ENCODE measurements at regions not wholly inside any gene's neighbourhood (a gene's known extent, or its start where the extent isn't known, plus 50 kb on each side); places are given as distances from the start of the nearest gene placed in this dataset.

DNA sequence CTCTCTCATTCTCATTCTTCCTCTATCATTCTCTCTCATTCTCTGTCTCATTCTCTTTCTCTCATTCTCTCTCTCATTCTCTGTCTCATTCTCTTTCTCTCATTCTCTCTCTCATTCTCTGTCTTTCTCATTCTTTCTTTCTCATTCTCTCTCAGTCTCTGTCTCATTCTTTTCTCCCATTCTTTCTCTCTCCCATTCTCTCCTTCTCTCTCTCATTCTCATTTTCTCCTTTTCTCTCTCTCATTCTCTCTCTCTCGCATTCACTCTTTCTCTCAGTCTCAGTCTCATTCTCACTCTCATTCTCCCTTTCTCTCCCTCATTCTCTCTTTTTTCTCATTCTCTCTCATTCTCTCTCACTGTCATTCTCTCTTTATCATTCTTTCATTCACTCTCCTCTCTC lies 152.0 kb upstream of the UQCRFS1 start:
- 95% methylated on average over 1 of the region's 1 CpG; no CpG with 5 or more reads in 1 of the 2 donors for WGBS, 2 donors (ENCODE audit: low coverage in 1 of 2)
- Histone ChIP-seq H3K4me1 (no peaks in the 10 kb centered on the region), H3K27me3 (peaks cover 22% of the 10 kb centered on the region), H3K27ac (no peak overlapping the region), H3K4me3 (no peak overlapping the region), H3K9me3 (peaks cover 1 to 10% (median 2%) of the 10 kb centered on the region in 3 donors), H3K36me3 (no peaks in the 10 kb centered on the region)
- TF ChIP-seq EP300 (IDR thresholded peaks at IDR 0.05) (no peak), POLR2A (IDR thresholded peaks at IDR 0.05) (no peak), POLR2AphosphoS5 (IDR thresholded peaks at IDR 0.05) (no peak)
- TF ChIP-seq, protein P1, sequence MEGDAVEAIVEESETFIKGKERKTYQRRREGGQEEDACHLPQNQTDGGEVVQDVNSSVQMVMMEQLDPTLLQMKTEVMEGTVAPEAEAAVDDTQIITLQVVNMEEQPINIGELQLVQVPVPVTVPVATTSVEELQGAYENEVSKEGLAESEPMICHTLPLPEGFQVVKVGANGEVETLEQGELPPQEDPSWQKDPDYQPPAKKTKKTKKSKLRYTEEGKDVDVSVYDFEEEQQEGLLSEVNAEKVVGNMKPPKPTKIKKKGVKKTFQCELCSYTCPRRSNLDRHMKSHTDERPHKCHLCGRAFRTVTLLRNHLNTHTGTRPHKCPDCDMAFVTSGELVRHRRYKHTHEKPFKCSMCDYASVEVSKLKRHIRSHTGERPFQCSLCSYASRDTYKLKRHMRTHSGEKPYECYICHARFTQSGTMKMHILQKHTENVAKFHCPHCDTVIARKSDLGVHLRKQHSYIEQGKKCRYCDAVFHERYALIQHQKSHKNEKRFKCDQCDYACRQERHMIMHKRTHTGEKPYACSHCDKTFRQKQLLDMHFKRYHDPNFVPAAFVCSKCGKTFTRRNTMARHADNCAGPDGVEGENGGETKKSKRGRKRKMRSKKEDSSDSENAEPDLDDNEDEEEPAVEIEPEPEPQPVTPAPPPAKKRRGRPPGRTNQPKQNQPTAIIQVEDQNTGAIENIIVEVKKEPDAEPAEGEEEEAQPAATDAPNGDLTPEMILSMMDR (IDR thresholded peaks at IDR 0.05): no peak
- ATAC-seq: no peak

DNA sequence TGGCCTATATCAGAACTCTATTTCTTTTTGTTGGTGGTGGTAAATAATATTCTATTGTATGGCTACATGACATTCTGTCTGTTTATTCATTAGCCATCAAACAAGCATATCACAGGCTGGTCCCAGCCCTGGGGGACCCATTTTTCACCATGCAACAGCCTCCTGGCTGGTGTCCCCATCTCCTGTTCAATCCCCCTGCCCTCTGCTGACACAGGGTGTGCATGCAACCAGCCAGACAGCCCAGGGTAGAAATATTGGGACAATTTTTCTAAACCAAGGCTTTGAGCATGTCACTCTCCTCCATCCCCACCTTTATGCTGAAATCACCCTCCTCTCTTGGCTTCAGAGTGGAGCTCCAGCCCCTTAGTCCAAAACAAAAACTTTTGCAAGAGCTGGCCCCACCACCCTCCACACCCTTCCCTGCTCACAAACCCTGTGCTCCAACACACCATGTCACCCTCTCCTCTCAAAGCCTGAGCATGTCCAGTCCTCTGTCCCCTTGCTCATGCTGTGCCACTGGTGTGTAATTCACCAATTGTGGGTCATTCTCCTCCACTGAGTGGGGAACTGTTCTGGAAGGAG lies 153.0 kb upstream of the UQCRFS1 start:
- TF ChIP-seq POLR2A (IDR thresholded peaks at IDR 0.05): no peak
- TF ChIP-seq, protein P1 (IDR thresholded peaks at IDR 0.05): no peak
- Histone ChIP-seq H3K4me1 (no peaks in the 10 kb centered on the region), H3K27me3 (peaks cover 22% of the 10 kb centered on the region), H3K4me3 (no peak overlapping the region), H3K36me3 (no peaks in the 10 kb centered on the region), H3K9me3 (peaks cover 1 to 10% (median 2%) of the 10 kb centered on the region in 3 donors), H3K27ac (no peak overlapping the region)
- ATAC-seq: no peak

DNA sequence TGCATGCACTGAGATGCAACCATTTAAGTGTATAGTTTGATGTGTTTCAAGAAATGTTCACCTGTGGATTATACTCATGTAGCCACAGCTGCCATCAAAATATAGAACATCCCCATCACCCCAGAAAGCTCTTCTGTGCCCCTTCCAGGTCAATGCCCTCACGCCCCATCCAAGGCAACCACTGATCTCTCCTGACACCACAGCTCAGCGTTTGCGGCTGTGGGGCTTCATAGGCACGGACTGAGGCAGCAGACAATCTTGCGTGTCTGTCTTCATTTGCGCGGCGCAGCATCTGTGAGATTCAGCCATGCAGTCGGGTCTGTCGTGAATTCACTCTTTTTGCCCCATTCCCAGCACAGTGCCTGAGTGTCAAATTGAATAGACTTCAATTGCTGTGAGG lies 153.8 kb upstream of the UQCRFS1 start:
- WGBS, 2 donors (ENCODE audit: low coverage in 1 of 2): 88% methylated on average over 10 of the region's 10 CpGs; no CpG with 5 or more reads in 1 of the 2 donors
- H3K36me3 ChIP-seq: no peaks in the 10 kb centered on the region
- H3K4me1 ChIP-seq: no peaks in the 10 kb centered on the region
- TF ChIP-seq POLR2A (IDR thresholded peaks at IDR 0.05): no peak
- no peak for TF ChIP-seq POLR2AphosphoS5 (IDR thresholded peaks at IDR 0.05)
- ATAC-seq: no peak
- H3K27me3 ChIP-seq: peaks cover 23% of the 10 kb centered on the region
- peaks cover under 1 to 9% (median 1%) of the 10 kb centered on the region in 3 donors for H3K9me3 ChIP-seq
- no peak overlapping the region for H3K4me3 ChIP-seq
- H3K27ac ChIP-seq: no peak overlapping the region

DNA sequence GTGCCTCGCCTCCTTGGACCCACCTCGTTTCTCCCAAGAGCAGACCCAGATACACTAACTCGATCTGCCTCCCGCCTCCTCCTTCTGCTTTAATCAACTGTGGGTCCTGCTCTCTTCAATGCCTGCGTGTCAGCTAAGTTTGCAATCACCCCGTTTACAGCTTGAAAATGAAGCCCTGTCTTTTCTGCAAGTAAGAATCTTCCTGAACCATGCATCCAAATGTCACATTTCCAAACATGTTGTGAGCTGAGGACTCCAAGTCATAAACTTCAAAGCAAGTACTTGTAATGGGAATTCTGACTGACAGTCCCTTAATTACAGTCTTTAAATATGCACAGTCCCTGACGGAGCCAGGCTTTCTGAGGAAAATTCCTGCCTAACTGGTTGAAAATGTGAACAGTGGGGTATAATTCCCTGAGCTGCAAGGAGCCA lies 154.9 kb upstream of the UQCRFS1 start:
- peaks cover 30% of the 10 kb centered on the region for H3K27me3 ChIP-seq
- 8 to 19% methylated on average over 7 of the region's 7 CpGs for WGBS, 2 donors (ENCODE audit: low coverage in 1 of 2)
- no peaks in the 10 kb centered on the region for H3K9me3 ChIP-seq
- no peak overlapping the region for H3K27ac ChIP-seq
- no peaks in the 10 kb centered on the region for H3K4me1 ChIP-seq
- H3K36me3 ChIP-seq: no peaks in the 10 kb centered on the region
- H3K4me3 ChIP-seq: no peak overlapping the region
- TF ChIP-seq POLR2A (IDR thresholded peaks at IDR 0.05) (no peak), POLR2AphosphoS5 (IDR thresholded peaks at IDR 0.05) (no peak), EP300 (IDR thresholded peaks at IDR 0.05) (no peak)
- TF ChIP-seq, protein P1 (IDR thresholded peaks at IDR 0.05): no peak
- ATAC-seq: no peak

DNA sequence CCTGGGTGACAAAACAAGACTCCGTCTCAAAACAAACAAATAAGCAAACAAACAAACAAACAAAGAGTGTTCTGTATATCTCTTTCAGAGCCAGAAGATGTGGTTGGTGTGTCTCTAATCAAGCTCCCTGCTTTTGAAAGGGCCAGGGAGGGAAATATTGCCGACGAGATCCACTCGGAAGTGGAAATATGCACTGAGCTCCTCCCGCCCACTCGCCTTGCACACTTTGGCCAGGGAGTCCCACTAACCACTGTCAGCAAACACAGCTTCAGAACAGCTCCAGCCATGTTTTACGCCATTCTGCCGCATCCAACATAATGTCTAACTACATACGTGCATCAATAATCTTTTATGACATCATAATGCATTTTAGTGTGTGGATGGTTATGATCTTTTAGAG lies 155.5 kb upstream of the VSTM2B start:
- peaks cover 31% of the 10 kb centered on the region for H3K27me3 ChIP-seq
- H3K9me3 ChIP-seq: no peaks in the 10 kb centered on the region
- TF ChIP-seq, protein P1 (IDR thresholded peaks at IDR 0.05): no peak
- no peak for TF ChIP-seq POLR2A (IDR thresholded peaks at IDR 0.05)
- TF ChIP-seq EP300 (IDR thresholded peaks at IDR 0.05): no peak
- no peak for TF ChIP-seq POLR2AphosphoS5 (IDR thresholded peaks at IDR 0.05)
- no peak for ATAC-seq
- no peak overlapping the region for H3K27ac ChIP-seq
- no peaks in the 10 kb centered on the region for H3K4me1 ChIP-seq
- 81 to 84% methylated on average over 6 to 9 of the region's 9 CpGs for WGBS, 2 donors (ENCODE audit: low coverage in 1 of 2)
- H3K4me3 ChIP-seq: no peak overlapping the region
- no peaks in the 10 kb centered on the region for H3K36me3 ChIP-seq
